NT2/D1 (cell line): ENCODE measurements at regions not wholly inside any gene's neighbourhood (a gene's known extent, or its start where the extent isn't known, plus 50 kb on each side); places are given as distances from the start of the nearest gene placed in this dataset.

Source experiments
- DNase-seq: peaks from one replicate; pipeline ENCODE4 v3.0.0-alpha.2; 2011; ENCODE audit warnings: low read depth, low spot score
- H3K27me3 ChIP-seq: 2 replicates; pipeline ENCODE4 v1.6.0; 2011; ENCODE audit warnings: mild to moderate bottlenecking; ENCODE audit not compliant: insufficient read length, insufficient read depth
- H3K36me3 ChIP-seq: 2 replicates; pipeline ENCODE4 v1.6.1; 2011; ENCODE audit warnings: mild to moderate bottlenecking, low read length, mixed read lengths; ENCODE audit not compliant: insufficient read depth, insufficient read length
- H3K4me1 ChIP-seq: 2 replicates; pipeline ENCODE4 v1.5.1; 2011; ENCODE audit not compliant: insufficient read depth, insufficient read length
- H3K4me3 ChIP-seq: 2 replicates; pipeline ENCODE4 v1.5.1; 2011; ENCODE audit warnings: low read depth; ENCODE audit not compliant: insufficient read length
- H3K9ac ChIP-seq: 2 replicates; pipeline ENCODE4 v1.6.0; 2011; ENCODE audit warnings: low read depth; ENCODE audit not compliant: insufficient read length
- H3K9me3 ChIP-seq: 2 replicates; pipeline ENCODE4 v1.5.1; 2011; ENCODE audit warnings: mild to moderate bottlenecking, low read length; ENCODE audit not compliant: insufficient read depth
- SUZ12 ChIP-seq: IDR thresholded peaks from 2 replicates; pipeline ENCODE4 v1.6.1; 2011; ENCODE audit not compliant: insufficient read length, insufficient read depth; ENCODE audit errors: extremely low read depth
- YY1 ChIP-seq: IDR thresholded peaks from 2 replicates; pipeline ENCODE4 v1.6.1; 2011; ENCODE audit not compliant: insufficient read length, insufficient read depth
- ZNF274 ChIP-seq: IDR thresholded peaks from 2 replicates; pipeline ENCODE4 v1.6.1; 2011; ENCODE audit warnings: mild to moderate bottlenecking, low read depth, low read length

GRCh38 chr6:14359438-14359837, 241.9 kb downstream of the CD83 start:
- no peak for DNase-seq
- Histone ChIP-seq H3K4me1 (no peaks in the 10 kb centered on the region), H3K9me3 (no peaks in the 10 kb centered on the region), H3K27me3 (no peaks in the 10 kb centered on the region), H3K9ac (no peak overlapping the region), H3K4me3 (no peak overlapping the region), H3K36me3 (no peaks in the 10 kb centered on the region)
- TF ChIP-seq YY1 (no peak), ZNF274 (no peak), SUZ12 (no peak)

GRCh38 chr6:14360565-14360964, 243.0 kb downstream of the CD83 start:
- Histone ChIP-seq H3K9ac (no peak overlapping the region), H3K4me1 (no peaks in the 10 kb centered on the region), H3K9me3 (no peaks in the 10 kb centered on the region), H3K36me3 (no peaks in the 10 kb centered on the region), H3K4me3 (no peak overlapping the region), H3K27me3 (no peaks in the 10 kb centered on the region)
- DNase-seq: no peak
- TF ChIP-seq YY1 (no peak), ZNF274 (no peak), SUZ12 (no peak)

- no peak overlapping the region for H3K9ac ChIP-seq
- no peaks in the 10 kb centered on the region for H3K27me3 ChIP-seq
- TF ChIP-seq SUZ12: no peak
- no peak for TF ChIP-seq YY1
- TF ChIP-seq ZNF274: no peak
- H3K4me1 ChIP-seq: no peaks in the 10 kb centered on the region
- no peaks in the 10 kb centered on the region for H3K9me3 ChIP-seq
- no peaks in the 10 kb centered on the region for H3K36me3 ChIP-seq
- DNase-seq: no peak
- no peak overlapping the region for H3K4me3 ChIP-seq
These were observed 243.7 kb downstream of the CD83 start for GRCh38 chr6:14361297-14361696.

- H3K9me3 ChIP-seq: no peaks in the 10 kb centered on the region; the same call in 1 of the 2 replicates
- H3K4me3 ChIP-seq: no peak overlapping the region
- no peak overlapping the region for H3K9ac ChIP-seq
- TF ChIP-seq SUZ12 (no peak), YY1 (no peak), ZNF274 (no peak)
- H3K4me1 ChIP-seq: no peaks in the 10 kb centered on the region
- H3K27me3 ChIP-seq: no peaks in the 10 kb centered on the region
- no peaks in the 10 kb centered on the region for H3K36me3 ChIP-seq
- DNase-seq: no peak
These were observed 244.5 kb downstream of the CD83 start for GRCh38 chr6:14361956-14362587.

GRCh38 chr6:14364370-14364769, 246.8 kb downstream of the CD83 start:
- no peak for DNase-seq
- Histone ChIP-seq H3K36me3 (no peaks in the 10 kb centered on the region), H3K9me3 (no peaks in the 10 kb centered on the region; the same call in 1 of the 2 replicates)

GRCh38 chr6:14365393-14365792, 247.8 kb downstream of the CD83 start:
- Histone ChIP-seq H3K4me3 (no peak overlapping the region), H3K9ac (no peak overlapping the region), H3K4me1 (peaks cover 2% of the 10 kb centered on the region), H3K36me3 (no peaks in the 10 kb centered on the region), H3K27me3 (no peaks in the 10 kb centered on the region), H3K9me3 (no peaks in the 10 kb centered on the region; the same call in 1 of the 2 replicates)
- no peak for TF ChIP-seq SUZ12
- TF ChIP-seq YY1: no peak
- no peak for DNase-seq

More at GRCh38 chr6:14364370-14364769, 246.8 kb downstream of the CD83 start:
- no peaks in the 10 kb centered on the region for H3K27me3 ChIP-seq
- TF ChIP-seq ZNF274 (no peak), SUZ12 (no peak), YY1 (no peak)
- peaks cover 2% of the 10 kb centered on the region for H3K4me1 ChIP-seq
- no peak overlapping the region for H3K4me3 ChIP-seq
- no peak overlapping the region for H3K9ac ChIP-seq

- TF ChIP-seq YY1: no peak
- TF ChIP-seq ZNF274: no peak
- no peak for TF ChIP-seq SUZ12
- Histone ChIP-seq H3K9me3 (no peaks in the 10 kb centered on the region; the same call in 1 of the 2 replicates), H3K4me1 (peaks cover 2% of the 10 kb centered on the region), H3K9ac (no peak overlapping the region), H3K4me3 (no peak overlapping the region), H3K27me3 (no peaks in the 10 kb centered on the region), H3K36me3 (no peaks in the 10 kb centered on the region)
- DNase-seq: no peak
These were observed 248.7 kb downstream of the CD83 start for GRCh38 chr6:14366315-14366714.

GRCh38 chr6:14366872-14367271, 249.3 kb downstream of the CD83 start:
- DNase-seq: no peak
- no peaks in the 10 kb centered on the region for H3K36me3 ChIP-seq
- H3K27me3 ChIP-seq: no peaks in the 10 kb centered on the region
- peaks cover 2% of the 10 kb centered on the region for H3K4me1 ChIP-seq
- no peaks in the 10 kb centered on the region; the same call in 1 of the 2 replicates for H3K9me3 ChIP-seq
- H3K4me3 ChIP-seq: no peak overlapping the region
- no peak for TF ChIP-seq ZNF274
- no peak for TF ChIP-seq YY1
- TF ChIP-seq SUZ12: no peak
- no peak overlapping the region for H3K9ac ChIP-seq
